ENCODE measurements at regions not wholly inside any gene's neighbourhood (a gene's known extent, or its start where the extent isn't known, plus 50 kb on each side); places are given as distances from the start of the nearest gene placed in this dataset.

DNA sequence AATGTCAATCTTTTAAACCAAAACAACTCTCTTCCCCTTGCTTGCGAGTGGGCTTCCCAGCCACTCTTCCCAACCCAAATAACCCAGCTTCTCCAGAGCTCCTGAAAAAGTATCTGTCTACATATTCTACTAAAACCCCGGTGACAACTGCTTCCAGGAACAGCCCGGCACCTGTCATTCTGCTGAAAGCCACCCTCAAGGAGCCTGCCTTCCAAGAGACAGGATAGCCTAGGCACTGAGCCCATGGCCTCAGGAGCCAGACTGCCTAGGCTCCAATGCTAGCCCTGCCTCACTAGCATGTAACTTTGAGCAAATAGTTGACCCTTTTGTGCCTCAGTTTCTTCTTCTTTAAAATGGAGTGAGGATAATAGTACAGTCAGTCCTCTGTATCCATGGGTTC is 459.8 kb downstream of the SOX6 start:
- H3K9me3 ChIP-seq (ENCODE audit: low read length), result no peaks in the 10 kb centered on the region
- H3K36me3 ChIP-seq (ENCODE audit: low read depth, low read length), result no peaks in the 10 kb centered on the region
- no peaks in the 10 kb centered on the region for H4K20me1 ChIP-seq (ENCODE audit: low read length)
- TF ChIP-seq, protein P1, sequence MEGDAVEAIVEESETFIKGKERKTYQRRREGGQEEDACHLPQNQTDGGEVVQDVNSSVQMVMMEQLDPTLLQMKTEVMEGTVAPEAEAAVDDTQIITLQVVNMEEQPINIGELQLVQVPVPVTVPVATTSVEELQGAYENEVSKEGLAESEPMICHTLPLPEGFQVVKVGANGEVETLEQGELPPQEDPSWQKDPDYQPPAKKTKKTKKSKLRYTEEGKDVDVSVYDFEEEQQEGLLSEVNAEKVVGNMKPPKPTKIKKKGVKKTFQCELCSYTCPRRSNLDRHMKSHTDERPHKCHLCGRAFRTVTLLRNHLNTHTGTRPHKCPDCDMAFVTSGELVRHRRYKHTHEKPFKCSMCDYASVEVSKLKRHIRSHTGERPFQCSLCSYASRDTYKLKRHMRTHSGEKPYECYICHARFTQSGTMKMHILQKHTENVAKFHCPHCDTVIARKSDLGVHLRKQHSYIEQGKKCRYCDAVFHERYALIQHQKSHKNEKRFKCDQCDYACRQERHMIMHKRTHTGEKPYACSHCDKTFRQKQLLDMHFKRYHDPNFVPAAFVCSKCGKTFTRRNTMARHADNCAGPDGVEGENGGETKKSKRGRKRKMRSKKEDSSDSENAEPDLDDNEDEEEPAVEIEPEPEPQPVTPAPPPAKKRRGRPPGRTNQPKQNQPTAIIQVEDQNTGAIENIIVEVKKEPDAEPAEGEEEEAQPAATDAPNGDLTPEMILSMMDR (conservative IDR thresholded peaks at IDR 0.05; ENCODE audit: low read depth, low read length), result no peak
- no peak for TF ChIP-seq EZH2 (IDR thresholded peaks at IDR 0.05; ENCODE audit: low read length, unreplicated experiment)
- TF ChIP-seq EZH2phosphoT487 (IDR thresholded peaks at IDR 0.05; ENCODE audit: borderline replicate concordance, low read length), result no peak
- intact Hi-C loops (cut with micrococcal nuclease), result no loop called here
- no peak overlapping the region for H2AFZ ChIP-seq (ENCODE audit: low read length)
- no peaks in the 10 kb centered on the region for H3K9me2 ChIP-seq (replicated peaks; ENCODE audit: low read length)
- no peaks in the 10 kb centered on the region for H3K27me3 ChIP-seq (ENCODE audit: low read length)
- DNase-seq, result no peak
- H3K4me1 ChIP-seq (ENCODE audit: insufficient read depth, low read length), result no peaks in the 10 kb centered on the region
- H3F3A ChIP-seq (ENCODE audit: low read length, unreplicated experiment), result no peaks in the 10 kb centered on the region
- POLR2A ChIA-PET (ENCODE audit: unreplicated experiment), result no interaction called here
- H3K27ac ChIP-seq (ENCODE audit: low read length), result no peak overlapping the region
- no peak overlapping the region for H3K4me2 ChIP-seq (ENCODE audit: low read length)
- H3K79me2 ChIP-seq (ENCODE audit: low read length), result no peaks in the 10 kb centered on the region
- no peak for ATAC-seq
- no peak overlapping the region for H3K4me3 ChIP-seq (ENCODE audit: low read length)
- H3K9ac ChIP-seq (ENCODE audit: low read length), result no peak overlapping the region
- CTCF ChIA-PET, result no interaction called here
- BruUV-seq (replicated peaks), result no TSS peak

DNA sequence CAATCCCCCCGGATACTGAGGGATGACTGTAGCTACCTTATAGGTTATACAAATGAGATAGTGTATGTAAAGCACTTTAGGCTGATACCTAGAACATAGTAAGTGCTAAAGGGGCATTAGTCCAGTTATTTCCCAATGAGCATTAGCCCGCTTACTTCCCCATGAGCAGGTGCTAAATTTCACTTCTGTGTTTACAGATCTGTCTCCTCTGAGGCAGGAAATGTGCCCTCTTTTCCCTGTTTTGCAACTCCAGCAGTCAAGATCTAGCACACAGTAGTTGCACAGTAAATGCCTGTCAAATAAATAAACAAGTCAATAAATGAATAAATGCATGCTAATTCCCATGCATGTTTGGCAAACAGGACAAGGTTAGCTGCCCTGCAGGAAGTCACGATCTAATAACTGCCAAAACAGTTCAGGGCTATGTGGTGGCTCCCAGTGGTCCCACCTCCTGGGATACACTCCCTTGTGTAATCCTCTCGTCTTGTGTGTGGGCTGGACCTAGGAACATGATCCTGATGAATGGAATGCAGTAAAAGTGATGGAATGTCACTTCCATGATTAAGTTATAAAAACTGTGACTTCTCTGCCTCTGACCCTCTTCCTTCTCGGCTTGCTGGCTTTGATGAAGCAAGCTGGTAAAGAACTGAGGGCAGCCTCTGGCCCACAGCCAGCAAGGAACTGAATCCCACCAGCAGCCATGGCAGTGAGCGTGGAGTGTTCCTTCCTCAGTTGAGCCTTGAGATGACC is 459.0 kb downstream of the SOX6 start:
- H3K36me3 ChIP-seq (ENCODE audit: low read depth, low read length), result no peaks in the 10 kb centered on the region
- POLR2A ChIA-PET (ENCODE audit: unreplicated experiment), result no interaction called here
- intact Hi-C loops (cut with micrococcal nuclease), result no loop called here

DNA sequence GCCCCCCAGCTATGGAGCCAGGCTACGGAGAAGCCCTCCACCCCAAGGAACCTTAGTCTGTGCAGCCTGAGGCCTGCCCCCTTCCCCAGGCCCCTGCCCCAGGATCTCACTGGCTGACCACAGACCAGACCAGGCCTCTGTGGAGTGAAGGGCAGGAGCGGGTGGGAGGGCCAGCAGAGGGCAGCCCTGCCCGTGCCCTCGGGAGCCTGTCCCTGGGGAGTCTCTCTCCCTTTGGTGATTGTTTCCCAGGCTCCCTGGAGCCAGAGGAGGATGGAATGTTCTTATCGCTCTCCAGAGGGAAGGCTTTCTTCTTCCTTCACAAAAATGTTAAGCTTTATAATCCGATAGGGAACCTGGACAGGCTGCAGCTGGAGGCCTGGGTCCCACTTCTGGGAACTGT is 455.3 kb downstream of the SOX6 start:
- Histone ChIP-seq H3K27ac (ENCODE audit: low read length) (no peak overlapping the region), H3K36me3 (ENCODE audit: low read depth, low read length) (no peaks in the 10 kb centered on the region), H2AFZ (ENCODE audit: low read length) (no peak overlapping the region), H3K4me2 (ENCODE audit: low read length) (no peak overlapping the region), H3K4me1 (ENCODE audit: insufficient read depth, low read length) (no peaks in the 10 kb centered on the region), H3K9me3 (ENCODE audit: low read length) (no peaks in the 10 kb centered on the region), H3K9me2 (replicated peaks; ENCODE audit: low read length) (no peaks in the 10 kb centered on the region), H4K20me1 (ENCODE audit: low read length) (no peaks in the 10 kb centered on the region), H3K9ac (ENCODE audit: low read length) (no peak overlapping the region), H3K79me2 (ENCODE audit: low read length) (no peaks in the 10 kb centered on the region), H3F3A (ENCODE audit: low read length, unreplicated experiment) (no peaks in the 10 kb centered on the region), H3K4me3 (ENCODE audit: low read length) (no peak overlapping the region), H3K27me3 (ENCODE audit: low read length) (no peaks in the 10 kb centered on the region)
- no peak for DNase-seq
- ChIA-PET CTCF (no interaction called here), POLR2A (ENCODE audit: unreplicated experiment) (no interaction called here)
- intact Hi-C loops (cut with micrococcal nuclease), result no loop called here
- no TSS peak for BruUV-seq (replicated peaks)
- TF ChIP-seq EZH2phosphoT487 (IDR thresholded peaks at IDR 0.05; ENCODE audit: borderline replicate concordance, low read length), result no peak
- TF ChIP-seq, protein P1 (conservative IDR thresholded peaks at IDR 0.05; ENCODE audit: low read depth, low read length), result no peak
- no peak for TF ChIP-seq EZH2 (IDR thresholded peaks at IDR 0.05; ENCODE audit: low read length, unreplicated experiment)
- ATAC-seq, result no peak

More for the DNA sequence above, 459.0 kb downstream of the SOX6 start:
- no peak overlapping the region for H3K9ac ChIP-seq (ENCODE audit: low read length)
- DNase-seq, result peak; percentile 4
- no peaks in the 10 kb centered on the region for H3K9me2 ChIP-seq (replicated peaks; ENCODE audit: low read length)
- H3K27ac ChIP-seq (ENCODE audit: low read length), result no peak overlapping the region
- no peaks in the 10 kb centered on the region for H3K9me3 ChIP-seq (ENCODE audit: low read length)
- BruUV-seq (replicated peaks), result no TSS peak
- no peak overlapping the region for H2AFZ ChIP-seq (ENCODE audit: low read length)
- no peaks in the 10 kb centered on the region for H3K27me3 ChIP-seq (ENCODE audit: low read length)
- CTCF ChIA-PET, result no interaction called here
- no peak overlapping the region for H3K4me2 ChIP-seq (ENCODE audit: low read length)
- no peaks in the 10 kb centered on the region for H3K4me1 ChIP-seq (ENCODE audit: insufficient read depth, low read length)
- H4K20me1 ChIP-seq (ENCODE audit: low read length), result no peaks in the 10 kb centered on the region
- no peaks in the 10 kb centered on the region for H3F3A ChIP-seq (ENCODE audit: low read length, unreplicated experiment)
- TF ChIP-seq EZH2 (IDR thresholded peaks at IDR 0.05; ENCODE audit: low read length, unreplicated experiment) (no peak), EZH2phosphoT487 (IDR thresholded peaks at IDR 0.05; ENCODE audit: borderline replicate concordance, low read length) (no peak)
- TF ChIP-seq, protein P1 (conservative IDR thresholded peaks at IDR 0.05; ENCODE audit: low read depth, low read length), result no peak
- ATAC-seq, result no peak
- no peaks in the 10 kb centered on the region for H3K79me2 ChIP-seq (ENCODE audit: low read length)
- no peak overlapping the region for H3K4me3 ChIP-seq (ENCODE audit: low read length)
